Panc1 (cell line): ENCODE measurements at regions not wholly inside any gene's neighbourhood (a gene's known extent, or its start where the extent isn't known, plus 50 kb on each side); places are given as distances from the start of the nearest gene placed in this dataset.

ENCODE experiments used
- ATAC-seq: fragments of 200-7000 bp; cut with Tn5 transposase; 2 replicates; pipeline ENCODE4 v1.9.1; 2020; ENCODE audit warnings: mild to moderate bottlenecking, moderate library complexity
- BruUV-seq: library from RNA; stranded (reverse); fragments of 400-500 nt; replicated peaks from 2 replicates; lab custom pipeline; 2021; lab: Mats Ljungman, UMichigan
- CTCF ChIA-PET: fragments of 300-600 bp; sonication (Branson Sonifier 250); formaldehyde crosslinking; loops from one replicate; lab custom pipeline; 2022; ENCODE audit warnings: antibody characterized with exemption; lab: Charles Lee
- POLR2A ChIA-PET: fragments of 300-600 bp; sonication (Branson Sonifier 250); formaldehyde crosslinking; loops from one replicate; lab custom pipeline; 2022; ENCODE audit warnings: antibody characterized with exemption; lab: Charles Lee
- DNase-seq: peaks from one replicate; pipeline ENCODE4 v3.0.0-alpha.2; 2010; ENCODE audit warnings: low read depth, low spot score
- H3K27ac ChIP-seq: 2 replicates; pipeline ENCODE4 v1.5.1; 2011; ENCODE audit warnings: mild to moderate bottlenecking, low read length, inconsistent platforms
- H3K27me3 ChIP-seq: fragments of 200-500 bp; sonication (Bioruptor generic); 2 replicates; pipeline ENCODE4 v1.6.0; 2014; ENCODE audit warnings: low read length, inconsistent platforms; ENCODE audit not compliant: control insufficient read depth, insufficient read depth
- H3K36me3 ChIP-seq: fragments of 200-500 bp; sonication (Bioruptor generic); 2 replicates; pipeline ENCODE4 v1.5.1; 2014; ENCODE audit warnings: inconsistent platforms, mild to moderate bottlenecking, low read length, moderate library complexity; ENCODE audit not compliant: control insufficient read depth, insufficient read depth
- H3K4me1 ChIP-seq: 2 replicates; pipeline ENCODE4 v1.5.1; 2011; ENCODE audit warnings: inconsistent platforms, mild to moderate bottlenecking, low read length, moderate library complexity; ENCODE audit not compliant: control insufficient read depth, insufficient read depth
- H3K4me3 ChIP-seq, 2 experiments: 2 replicates each; pipeline ENCODE4 v1.5.1; 2011 to 2012; ENCODE audit warnings: low read depth in 2 of 2, low read length in 2 of 2, mild to moderate bottlenecking in 2 of 2, inconsistent platforms in 1 of 2, moderate library complexity in 1 of 2
- H3K9me3 ChIP-seq: fragments of 200-500 bp; sonication (Bioruptor generic); 2 replicates; pipeline ENCODE4 v1.5.1; 2014; ENCODE audit warnings: low read depth, mild to moderate bottlenecking, inconsistent platforms, low read length, moderate library complexity; ENCODE audit not compliant: control insufficient read depth, insufficient read depth
- CTCF ChIP-seq: fragments of 450-650 bp; IDR thresholded peaks from 2 replicates; pipeline ENCODE4 v1.5.1; 2017; ENCODE audit warnings: mild to moderate bottlenecking
- POLR2AphosphoS5 ChIP-seq: IDR thresholded peaks from 2 replicates; pipeline ENCODE4 v1.6.1; 2012; ENCODE audit warnings: mild to moderate bottlenecking, low read depth, low read length, moderate library complexity
- REST ChIP-seq, 2 experiments: IDR thresholded peaks; 2 replicates each; pipeline ENCODE4 v1.6.1; 2011 to 2012; ENCODE audit warnings: low read depth in 2 of 2, control low read depth in 1 of 2, low read length in 1 of 2, mild to moderate bottlenecking in 1 of 2, moderate library complexity in 1 of 2; ENCODE audit not compliant: insufficient read depth in 1 of 2
- SIN3A ChIP-seq: IDR thresholded peaks from 2 replicates; pipeline ENCODE4 v1.6.1; 2012; ENCODE audit warnings: low read depth, mild to moderate bottlenecking, low read length, moderate library complexity, borderline replicate concordance; ENCODE audit not compliant: insufficient read depth
- TCF7L2 ChIP-seq: IDR thresholded peaks from 2 replicates; pipeline ENCODE4 v1.6.1; 2011; ENCODE audit warnings: mild to moderate bottlenecking, low read depth, low read length, inconsistent platforms
- in situ Hi-C: cut with HindIII; loops from 2 replicates; pipeline ENCODE4 v1.10.0; 2016; ENCODE audit warnings: low sequenced_read_pairs, low pct_unique_long_range_greater_than_20kb
- intact Hi-C: fragments of 100-400 bp; cut with micrococcal nuclease; formaldehyde crosslinking; loops from one replicate; pipeline ENCODE4 v1.10.0; 2022; ENCODE audit not compliant: unreplicated experiment

- Histone ChIP-seq H3K27me3 (no peaks in the 10 kb centered on the region), H3K4me3 (no peak overlapping the region), H3K4me1 (0 out of 2 replicates have a peak, but pooled peaks cover 2% of the 10 kb centered on the region), H3K27ac (no peak overlapping the region), H3K9me3 (no peaks in the 10 kb centered on the region), H3K36me3 (no peaks in the 10 kb centered on the region)
- CTCF ChIA-PET = no interaction called here
- intact Hi-C loops (no loop called here), in situ Hi-C loops (no loop called here)
- no TSS peak for BruUV-seq
- no peak for DNase-seq
- TF ChIP-seq CTCF (no peak), TCF7L2 (no peak), POLR2AphosphoS5 (no peak), SIN3A (no peak), REST (IDR thresholded peaks at IDR 0.05; ENCODE audit: insufficient read depth in 1 of 2, low read depth in 2 of 2, low read length in 1 of 2) (no peak)
- no peak for ATAC-seq
- POLR2A ChIA-PET = no interaction called here
Observed at GRCh38 chr1:68317543-68317942, 85.2 kb upstream of the WLS start.

- Histone ChIP-seq H3K4me3 (no peak overlapping the region), H3K36me3 (no peaks in the 10 kb centered on the region), H3K9me3 (no peaks in the 10 kb centered on the region), H3K27me3 (no peaks in the 10 kb centered on the region), H3K27ac (no peak overlapping the region), H3K4me1 (no peaks in the 10 kb centered on the region)
- in situ Hi-C loops (no loop called here), intact Hi-C loops (no loop called here)
- ATAC-seq (no peak), DNase-seq (no peak)
- CTCF ChIA-PET = no interaction called here
- TF ChIP-seq POLR2AphosphoS5 (no peak), SIN3A (no peak)
- no TSS peak for BruUV-seq
- POLR2A ChIA-PET = no interaction called here
Observed at GRCh38 chr1:68314151-68314780, 81.9 kb upstream of the WLS start.

GRCh38 chr1:68313735-68314134 lies 81.4 kb upstream of the WLS start:
- CTCF ChIA-PET = no interaction called here

More at GRCh38 chr1:68313735-68314134, 81.4 kb upstream of the WLS start:
- Histone ChIP-seq H3K27me3 (no peaks in the 10 kb centered on the region), H3K27ac (no peak overlapping the region), H3K4me1 (no peaks in the 10 kb centered on the region), H3K36me3 (no peaks in the 10 kb centered on the region), H3K4me3 (no peak overlapping the region), H3K9me3 (no peaks in the 10 kb centered on the region)
- BruUV-seq = no TSS peak
- POLR2A ChIA-PET = no interaction called here
- DNase-seq (no peak), ATAC-seq (no peak)
- intact Hi-C loops = no loop called here
- in situ Hi-C loops = no loop called here
- no peak for TF ChIP-seq SIN3A
- TF ChIP-seq TCF7L2 = no peak
- TF ChIP-seq REST (IDR thresholded peaks at IDR 0.05; ENCODE audit: insufficient read depth in 1 of 2, low read depth in 2 of 2, low read length in 1 of 2) = no peak
- no peak for TF ChIP-seq CTCF
- no peak for TF ChIP-seq POLR2AphosphoS5
